ENCODE measurements at regions not wholly inside any gene's neighbourhood (a gene's known extent, or its start where the extent isn't known, plus 50 kb on each side); places are given as distances from the start of the nearest gene placed in this dataset.
"Not testable (repeated sequence)": the region's sequence is repeated elsewhere in the genome, so short reads cannot be mapped to it uniquely, and the experiment has no call there.

- Histone ChIP-seq H3K4me2 (ENCODE audit: insufficient read depth, low read length) (no peak overlapping the region), H3K4me3 (ENCODE audit: insufficient read depth, low read length) (no peak overlapping the region), H2AFZ (ENCODE audit: low read length) (no peak overlapping the region), H3K27me3 (ENCODE audit: insufficient read depth, low read length) (no peaks in the 10 kb centered on the region), H3K27ac (ENCODE audit: low read depth, low read length) (no peak overlapping the region), H3K9me3 (ENCODE audit: low read depth, low read length) (no peaks in the 10 kb centered on the region), H3K36me3 (ENCODE audit: insufficient read depth, low read length) (no peaks in the 10 kb centered on the region), H4K20me1 (ENCODE audit: insufficient read depth, low read length) (no peaks in the 10 kb centered on the region), H3K4me1 (ENCODE audit: insufficient read depth, low read length) (no peaks in the 10 kb centered on the region), H3K79me2 (ENCODE audit: insufficient read depth, low read length) (no peaks in the 10 kb centered on the region)
- no peak for DNase-seq (ENCODE audit: insufficient read length, low spot score, missing footprints)
- no peak for TF ChIP-seq CTCF (IDR thresholded peaks at IDR 0.05; ENCODE audit: extremely low read depth, low read depth, low read length)
Measured at GRCh38 chr9:118670011-118670953, 699.0 kb downstream of the BRINP1 start.

- Histone ChIP-seq H3K27ac (ENCODE audit: low read depth, low read length) (no peak overlapping the region), H3K9me3 (ENCODE audit: low read depth, low read length) (no peaks in the 10 kb centered on the region), H3K4me1 (ENCODE audit: insufficient read depth, low read length) (no peaks in the 10 kb centered on the region), H3K4me3 (ENCODE audit: insufficient read depth, low read length) (no peak overlapping the region), H3K27me3 (ENCODE audit: insufficient read depth, low read length) (no peaks in the 10 kb centered on the region), H3K79me2 (ENCODE audit: insufficient read depth, low read length) (no peaks in the 10 kb centered on the region), H2AFZ (ENCODE audit: low read length) (no peak overlapping the region), H3K36me3 (ENCODE audit: insufficient read depth, low read length) (no peaks in the 10 kb centered on the region), H4K20me1 (ENCODE audit: insufficient read depth, low read length) (no peaks in the 10 kb centered on the region), H3K4me2 (ENCODE audit: insufficient read depth, low read length) (no peak overlapping the region)
- TF ChIP-seq CTCF (IDR thresholded peaks at IDR 0.05; ENCODE audit: extremely low read depth, low read depth, low read length), result no peak
- DNase-seq (ENCODE audit: insufficient read length, low spot score, missing footprints), result no peak
Measured at GRCh38 chr9:118674942-118675341, 694.3 kb downstream of the BRINP1 start.

- H3K4me3 ChIP-seq (ENCODE audit: insufficient read depth, low read length); H3K27ac ChIP-seq (ENCODE audit: low read depth, low read length); H2AFZ ChIP-seq (ENCODE audit: low read length); H3K79me2 ChIP-seq (ENCODE audit: insufficient read depth, low read length); H3K27me3 ChIP-seq (ENCODE audit: insufficient read depth, low read length); DNase-seq (ENCODE audit: insufficient read length, low spot score, missing footprints); H3K9me3 ChIP-seq (ENCODE audit: low read depth, low read length); H3K4me2 ChIP-seq (ENCODE audit: insufficient read depth, low read length); H3K4me1 ChIP-seq (ENCODE audit: insufficient read depth, low read length); H4K20me1 ChIP-seq (ENCODE audit: insufficient read depth, low read length); H3K36me3 ChIP-seq (ENCODE audit: insufficient read depth, low read length): not testable (repeated sequence)
Measured at GRCh38 chr9:118677936-118678653, 691.1 kb downstream of the BRINP1 start.

- Histone ChIP-seq H3K79me2 (ENCODE audit: insufficient read depth, low read length) (no peaks in the 10 kb centered on the region), H3K27me3 (ENCODE audit: insufficient read depth, low read length) (no peaks in the 10 kb centered on the region), H3K4me2 (ENCODE audit: insufficient read depth, low read length) (no peak overlapping the region), H3K27ac (ENCODE audit: low read depth, low read length) (no peak overlapping the region), H3K9me3 (ENCODE audit: low read depth, low read length) (no peaks in the 10 kb centered on the region), H3K4me1 (ENCODE audit: insufficient read depth, low read length) (no peaks in the 10 kb centered on the region), H3K4me3 (ENCODE audit: insufficient read depth, low read length) (no peak overlapping the region), H2AFZ (ENCODE audit: low read length) (no peak overlapping the region), H3K36me3 (ENCODE audit: insufficient read depth, low read length) (no peaks in the 10 kb centered on the region), H4K20me1 (ENCODE audit: insufficient read depth, low read length) (no peaks in the 10 kb centered on the region)
- no peak for TF ChIP-seq CTCF (IDR thresholded peaks at IDR 0.05; ENCODE audit: extremely low read depth, low read depth, low read length)
- DNase-seq (ENCODE audit: insufficient read length, low spot score, missing footprints), result no peak
Measured at GRCh38 chr9:118686959-118687358, 682.3 kb downstream of the BRINP1 start.
